Stimulated activated CD8-positive, alpha-beta memory T cell treated with anti-CD3 and anti-CD28 coated beads, Interleukin-4, amount 100 ng/mL, for 4 hours (primary cell): ENCODE measurements at regions not wholly inside any gene's neighbourhood (a gene's known extent, or its start where the extent isn't known, plus 50 kb on each side); places are given as distances from the start of the nearest gene placed in this dataset.

Experiments used
- DNase-seq, 2 donors: peaks; one replicate each; pipeline ENCODE4 v3.0.0-alpha.2; 2020; ENCODE audit warnings: low read depth in 2 of 2, low spot score in 1 of 2

DNA sequence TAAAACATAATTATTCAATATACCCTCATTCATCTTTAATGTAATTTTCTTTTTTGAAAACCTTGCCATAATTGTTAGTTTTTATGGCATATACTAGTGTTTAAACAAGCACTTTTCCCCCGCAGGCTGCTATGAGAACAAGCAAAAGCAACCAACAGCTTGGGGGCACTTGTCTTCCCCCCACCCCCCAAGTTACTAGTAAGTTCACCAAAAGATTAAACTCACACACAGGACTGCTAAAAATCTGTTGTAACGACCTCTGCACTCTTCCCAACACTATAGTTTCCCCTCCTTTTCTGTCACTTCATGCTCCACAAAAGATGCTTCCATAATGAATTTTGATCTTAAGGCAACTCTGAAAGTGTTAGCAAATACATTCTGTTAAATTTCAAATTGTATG, 474.9 kb upstream of the SOX5 start:
- DNase-seq = no peak

DNA sequence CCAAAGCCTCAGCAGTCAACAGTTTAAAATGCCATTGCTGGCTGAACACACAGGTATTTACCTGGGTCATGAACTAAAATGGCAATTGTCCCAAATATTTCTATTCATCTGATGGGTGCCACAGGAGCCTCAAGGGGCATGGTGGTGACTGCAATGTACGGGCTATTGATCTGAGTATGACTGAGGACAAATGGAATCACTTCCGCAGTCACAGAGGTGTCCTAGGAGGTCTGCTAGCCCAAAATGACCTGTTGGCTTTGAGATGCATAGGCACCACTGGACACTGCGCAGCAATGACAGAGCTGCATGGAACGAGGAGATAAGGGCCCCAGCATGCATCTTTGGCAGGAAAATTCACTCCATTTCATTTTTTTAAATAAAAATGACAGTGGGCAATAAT, 474.1 kb upstream of the SOX5 start:
- DNase-seq = no peak

DNA sequence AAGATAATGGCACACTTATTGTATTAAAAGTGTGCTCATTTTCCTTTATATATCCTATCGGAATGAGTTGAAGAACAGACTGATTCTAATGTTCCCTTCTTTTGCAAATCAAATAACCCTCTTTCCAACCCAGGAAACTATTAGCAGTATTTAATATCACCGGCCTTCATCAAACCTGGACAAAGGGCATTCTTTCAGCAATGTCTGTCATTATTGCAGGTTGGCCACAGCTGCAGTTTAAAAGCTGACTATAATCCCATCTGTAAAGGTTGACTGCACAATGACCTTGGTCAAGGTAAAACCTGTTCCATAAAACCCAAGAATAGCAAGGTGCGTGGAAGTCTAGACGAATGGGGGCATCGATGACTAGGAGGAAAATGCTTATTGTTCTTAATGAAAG, 472.3 kb upstream of the SOX5 start:
- no peak for DNase-seq

DNA sequence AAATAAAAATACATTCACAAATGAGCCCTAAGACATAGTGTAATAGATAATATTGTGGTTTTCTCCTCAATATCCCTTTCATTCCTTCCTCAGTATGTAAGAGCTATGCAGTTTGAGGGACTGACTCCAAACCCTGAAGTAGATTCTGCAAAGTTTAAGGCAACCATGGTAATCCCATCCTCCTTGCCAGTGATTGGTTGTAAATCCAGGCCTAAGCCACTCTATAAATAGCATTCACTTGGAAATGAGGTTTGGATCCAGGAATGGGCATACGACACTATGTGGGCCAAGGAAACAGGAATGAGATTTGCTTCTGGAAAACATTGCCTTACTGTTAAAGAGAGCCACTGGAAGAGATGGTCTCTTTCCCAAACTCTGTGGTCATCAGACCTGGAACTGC, 468.7 kb upstream of the SOX5 start:
- no peak for DNase-seq

DNA sequence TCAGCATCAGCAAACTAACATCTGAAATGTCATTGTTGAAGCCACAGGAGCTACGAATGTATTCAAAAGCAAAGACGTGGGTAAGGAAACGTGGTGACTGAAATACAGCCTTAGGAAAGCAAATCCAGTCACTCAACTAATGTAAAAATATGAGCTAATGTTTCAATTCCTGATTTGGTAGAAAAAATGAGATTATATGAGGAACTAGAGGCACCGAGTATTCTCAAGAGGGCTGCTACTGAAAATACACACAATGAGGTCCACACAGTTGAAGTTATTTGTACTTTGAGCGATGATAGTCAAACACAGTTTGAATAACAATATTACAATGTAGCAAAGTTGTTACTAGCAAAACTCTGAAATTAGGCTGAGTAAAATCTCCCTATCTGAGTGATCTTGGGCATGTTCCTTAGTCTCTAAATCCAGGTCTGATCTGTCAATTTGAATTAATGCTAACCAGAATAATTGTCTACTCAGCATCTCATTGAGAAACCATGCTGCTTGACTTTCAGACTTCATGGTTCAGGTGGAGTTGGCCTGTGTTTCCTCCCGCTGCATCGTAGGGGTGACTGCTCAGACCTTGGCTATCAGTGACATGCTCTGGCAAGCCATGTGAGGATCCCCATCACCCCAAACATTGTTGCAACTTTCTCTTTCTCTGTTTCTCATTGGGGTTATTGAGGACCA, 467.1 kb upstream of the SOX5 start:
- DNase-seq = no peak

DNA sequence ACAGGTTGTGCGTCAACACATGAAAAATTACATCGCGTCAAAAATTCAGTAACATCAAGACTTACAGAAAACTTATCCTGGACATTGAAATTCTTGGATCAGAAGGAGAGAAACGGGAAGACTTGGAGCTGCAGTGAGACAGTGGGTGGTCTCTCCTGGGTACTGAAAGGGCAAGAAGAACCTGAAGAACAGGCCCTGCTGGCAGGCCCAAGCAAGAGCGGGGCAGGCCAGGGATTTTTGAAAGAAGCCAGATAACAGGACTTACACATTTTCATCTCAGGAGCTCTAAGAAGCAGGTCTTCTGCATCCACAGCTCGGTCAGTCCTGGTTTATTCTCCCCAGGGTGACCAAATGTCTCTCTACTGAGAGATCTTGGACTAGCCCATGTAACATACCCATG, 466.5 kb upstream of the SOX5 start:
- DNase-seq = no peak

DNA sequence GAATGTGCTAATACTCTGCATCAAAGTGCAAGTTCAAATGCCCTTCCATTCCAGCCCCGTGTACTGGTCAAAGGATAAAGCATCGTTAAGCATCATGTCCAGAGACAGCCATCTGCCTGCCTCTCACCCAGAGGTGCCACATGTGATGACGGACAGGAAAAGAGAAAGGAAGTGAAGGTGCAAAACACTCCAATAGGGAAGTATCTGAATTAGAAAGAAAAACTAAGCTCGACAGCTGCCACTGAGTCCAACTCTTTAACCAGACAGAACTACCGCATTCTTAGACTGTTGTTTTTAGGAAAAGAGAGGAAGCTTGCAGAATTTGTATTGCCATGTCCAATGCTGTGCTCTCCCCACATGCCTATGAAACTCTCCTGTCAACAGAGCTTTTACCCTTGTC, 465.0 kb upstream of the SOX5 start:
- no peak for DNase-seq

DNA sequence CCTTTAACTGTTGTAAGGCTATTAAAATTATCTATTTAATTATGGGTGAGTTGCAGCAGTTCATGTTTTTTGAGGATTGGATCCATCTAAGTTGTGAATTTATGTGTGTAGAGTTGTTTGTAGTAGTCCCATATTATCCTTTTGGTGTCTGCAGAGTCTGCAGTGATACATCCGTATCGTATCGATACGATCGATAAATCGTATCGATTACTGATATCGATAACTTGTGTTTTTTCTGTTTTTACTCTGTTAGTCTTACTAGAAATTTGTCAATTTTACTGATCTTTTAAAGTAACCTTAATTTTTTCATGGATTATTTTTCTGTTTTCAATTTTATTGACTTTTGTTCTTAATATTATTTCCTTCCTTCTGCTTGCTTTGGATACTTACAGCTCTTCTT, 462.5 kb upstream of the SOX5 start:
- DNase-seq = no peak

DNA sequence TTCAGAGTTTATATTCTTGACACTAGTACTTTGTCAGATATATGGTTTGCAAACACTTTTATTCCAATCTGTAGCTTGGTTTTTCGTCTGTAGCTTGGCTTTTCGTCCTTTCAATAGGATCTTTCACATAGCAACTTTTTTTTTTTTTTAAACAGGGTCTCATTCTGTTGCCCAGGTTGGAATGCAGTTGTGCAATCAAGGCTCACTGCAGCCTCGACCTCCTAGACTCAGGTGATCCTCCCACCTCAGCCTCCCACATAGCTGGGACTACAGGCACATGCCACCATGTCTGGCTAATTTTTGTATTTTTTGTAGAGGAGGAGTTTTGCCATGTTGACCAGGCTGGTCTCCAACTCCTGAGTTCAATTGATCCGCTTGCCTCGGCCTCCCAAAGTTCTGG, 460.4 kb upstream of the SOX5 start:
- DNase-seq = no peak

DNA sequence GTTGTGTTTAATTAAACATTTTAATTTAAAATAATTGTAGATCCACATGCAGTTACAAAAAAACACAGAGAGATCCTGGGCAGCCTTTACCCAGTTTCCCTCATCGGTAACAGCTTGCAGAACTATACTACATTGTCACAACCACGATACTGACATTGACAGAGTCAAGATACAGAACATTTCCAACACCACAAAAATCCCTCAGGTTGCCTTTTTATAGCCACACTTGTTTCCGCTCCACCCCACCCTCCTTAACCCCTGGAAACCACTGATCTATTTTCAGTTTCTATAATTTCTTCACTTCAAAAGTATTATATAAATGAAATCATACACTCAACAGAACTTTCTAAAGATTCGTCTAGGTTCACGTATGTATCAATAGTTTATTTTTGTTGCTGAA, 458.8 kb upstream of the SOX5 start:
- no peak for DNase-seq

DNA sequence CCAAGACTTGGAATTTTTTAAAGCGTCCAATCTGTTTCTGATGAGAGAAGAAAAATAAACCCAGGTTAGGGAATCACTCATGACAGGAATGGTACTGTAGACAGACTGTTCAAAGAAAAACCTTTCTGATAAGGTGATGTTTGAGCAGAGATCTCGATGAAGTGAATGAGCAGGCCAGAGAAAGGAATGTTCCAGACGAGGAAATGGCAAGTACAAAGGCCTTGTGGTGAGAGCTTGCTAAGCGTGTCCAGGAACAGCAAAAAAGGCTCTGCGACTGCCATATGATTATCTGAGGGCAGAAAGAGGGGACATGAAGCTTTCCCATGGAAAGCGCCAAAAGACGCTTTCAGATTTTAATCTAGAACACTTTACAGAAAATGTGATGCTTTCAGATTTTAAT, 458.4 kb upstream of the SOX5 start:
- no peak for DNase-seq

DNA sequence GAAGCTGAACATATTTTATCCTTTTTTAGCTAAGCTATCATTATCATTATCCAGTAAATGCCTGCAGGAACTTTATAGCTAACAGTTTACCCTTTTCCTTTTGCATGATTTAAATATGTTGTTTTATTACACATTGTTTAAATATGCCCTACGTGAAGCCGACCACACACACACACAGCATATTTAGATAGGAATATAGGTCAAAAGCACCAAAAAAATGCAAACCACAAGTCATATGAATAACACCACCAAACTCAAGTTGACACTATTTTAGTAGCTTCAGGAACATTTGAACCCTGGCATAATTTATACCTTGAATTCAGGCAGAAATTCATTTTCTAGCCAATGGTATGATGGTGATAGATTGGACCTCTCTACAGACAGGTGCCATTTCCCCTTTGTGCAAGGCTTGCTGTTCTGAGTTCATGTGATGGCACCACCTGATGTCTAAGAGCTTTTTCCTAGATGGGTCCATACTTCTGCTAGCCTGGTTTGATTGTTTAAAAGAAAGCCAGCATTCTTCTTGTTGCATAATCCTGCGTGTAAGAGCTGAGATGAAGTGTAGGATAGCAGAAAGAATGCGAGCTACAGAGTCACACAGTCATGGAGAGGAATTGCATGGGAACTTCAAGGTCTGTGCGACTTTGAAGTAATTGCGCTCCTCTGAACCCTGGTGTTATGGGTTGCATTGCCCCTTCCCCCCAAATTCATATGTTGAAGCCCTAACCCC, 454.8 kb upstream of the SOX5 start:
- DNase-seq = no peak

DNA sequence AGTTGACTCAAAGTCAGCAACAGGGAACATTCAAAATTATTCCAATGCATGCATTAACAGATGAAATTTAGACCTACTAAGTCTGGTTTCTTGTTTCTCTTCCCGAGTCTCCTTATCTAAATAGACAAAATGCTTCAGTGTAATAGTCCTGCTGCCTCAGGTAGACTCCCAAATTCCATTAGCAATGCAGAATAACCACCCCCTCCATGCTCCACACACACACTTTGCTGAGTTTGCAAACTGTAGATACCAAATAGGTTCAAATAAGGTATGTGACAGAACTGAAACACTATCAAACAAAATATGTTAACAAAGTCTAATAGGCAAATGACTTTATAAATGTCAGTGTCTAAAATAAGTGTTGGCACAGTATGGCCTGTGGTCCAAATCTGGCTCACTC, 451.1 kb upstream of the SOX5 start:
- DNase-seq = no peak

DNA sequence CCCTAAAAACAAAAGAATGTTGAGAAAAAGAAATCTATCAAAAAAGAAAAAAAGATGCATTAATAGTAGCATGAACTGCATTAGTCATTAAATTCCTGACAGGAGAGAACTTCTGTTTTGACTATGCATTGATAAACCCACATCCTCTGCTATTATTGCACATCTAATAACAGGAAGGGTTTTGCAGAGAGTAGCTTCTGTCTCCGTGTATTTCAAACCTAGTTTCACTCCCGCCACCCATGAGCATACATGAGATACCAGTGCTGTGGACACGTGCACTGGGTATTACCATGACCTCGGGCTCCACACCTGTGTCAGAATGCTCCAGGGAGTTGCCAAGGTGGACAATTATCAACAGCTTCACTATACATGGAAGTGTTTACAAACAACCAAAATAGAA, 449.1 kb upstream of the SOX5 start:
- DNase-seq = no peak

DNA sequence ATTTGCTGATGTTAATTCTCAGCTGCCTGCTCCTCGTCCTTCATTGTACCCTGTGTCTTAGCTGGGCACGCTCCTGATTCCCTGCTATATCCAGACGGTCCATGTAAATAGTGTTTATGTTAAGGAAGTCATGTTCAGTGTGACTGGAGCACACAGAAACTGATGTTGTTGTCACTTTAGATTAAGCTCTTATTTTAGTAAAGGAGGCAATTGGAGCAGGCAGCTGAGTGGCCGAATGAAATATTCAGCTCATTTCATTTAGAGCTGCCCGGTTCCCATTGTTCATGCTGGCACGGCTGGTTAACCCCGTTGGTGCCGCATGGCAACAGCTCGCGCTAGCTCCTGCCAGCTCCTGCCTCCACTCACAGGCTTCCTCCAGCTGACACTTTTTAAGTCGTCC, 446.8 kb upstream of the SOX5 start:
- no peak for DNase-seq

DNA sequence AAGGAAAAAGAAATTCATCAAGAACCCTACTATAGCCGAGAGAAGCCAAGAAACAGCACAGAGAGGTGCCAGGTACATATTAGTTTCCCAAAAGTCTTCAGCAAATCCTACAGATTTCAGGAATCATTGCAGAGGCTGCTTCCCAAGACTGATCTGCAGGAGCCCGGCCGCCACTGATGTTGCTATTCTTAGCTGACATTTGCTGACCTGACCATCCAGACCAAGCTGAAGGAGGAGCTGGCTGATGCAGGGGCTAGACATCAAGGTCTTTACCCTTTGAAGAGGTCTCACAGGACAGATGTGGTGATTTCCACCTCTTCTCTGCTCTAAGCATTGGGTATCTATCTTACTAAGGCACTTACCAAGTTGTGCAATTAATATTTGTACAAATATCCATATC, 444.8 kb upstream of the SOX5 start:
- no peak for DNase-seq

DNA sequence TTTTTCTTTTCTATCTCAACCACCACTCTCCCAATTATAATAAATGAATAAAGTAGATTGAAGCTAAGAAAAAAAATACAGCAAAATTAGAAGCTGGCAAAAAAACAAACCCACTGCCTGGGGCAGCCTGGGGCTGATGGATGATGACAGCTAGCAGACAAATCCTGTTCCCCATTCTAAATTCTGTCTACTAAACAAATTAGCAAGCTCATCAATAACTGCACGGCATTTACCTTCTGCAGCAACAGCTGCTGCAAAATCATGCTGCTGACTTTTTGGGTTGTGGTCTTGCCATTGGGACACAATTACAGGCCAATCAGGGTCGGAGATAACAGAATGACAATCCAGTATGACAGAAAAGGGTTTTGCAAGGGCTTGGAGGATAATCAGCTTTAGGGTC, 443.6 kb upstream of the SOX5 start:
- DNase-seq = no peak

DNA sequence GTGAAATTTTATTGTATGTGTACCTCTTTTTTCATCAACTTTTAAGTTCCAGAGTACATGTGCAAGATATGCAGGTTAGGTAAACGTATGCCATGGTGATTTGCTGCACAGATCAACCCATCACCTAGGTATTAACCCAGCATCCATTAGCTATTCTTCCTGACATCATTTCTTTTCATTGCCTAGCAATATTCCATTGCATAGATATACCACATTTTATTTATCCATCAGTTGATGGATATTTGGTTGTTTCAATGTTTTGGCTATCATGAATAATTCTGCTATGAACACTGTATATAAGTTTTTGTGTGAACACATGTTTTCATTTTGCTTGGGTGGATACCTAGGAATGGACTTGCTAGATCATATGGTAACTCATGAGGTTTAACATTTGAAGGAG, 439.9 kb upstream of the SOX5 start:
- DNase-seq = no peak

DNA sequence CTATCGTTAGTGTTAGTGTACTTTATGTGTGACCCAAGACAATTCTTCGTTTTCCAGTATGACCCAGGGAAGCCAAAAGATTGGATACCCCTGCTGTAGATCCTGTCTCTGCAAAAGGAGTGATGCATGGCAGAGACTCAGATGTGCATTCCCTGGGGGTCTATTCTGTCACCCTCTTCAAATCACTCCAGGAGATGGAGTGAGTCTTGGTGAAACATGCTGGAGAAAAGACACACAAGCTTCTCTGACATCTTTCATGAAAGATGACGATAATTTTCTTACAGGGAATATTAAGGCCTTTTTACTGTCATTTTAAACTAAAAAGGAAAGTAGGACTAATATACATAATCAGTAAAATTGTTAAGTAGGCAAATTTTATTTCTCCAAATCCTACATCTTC, 437.9 kb upstream of the SOX5 start:
- no peak for DNase-seq

DNA sequence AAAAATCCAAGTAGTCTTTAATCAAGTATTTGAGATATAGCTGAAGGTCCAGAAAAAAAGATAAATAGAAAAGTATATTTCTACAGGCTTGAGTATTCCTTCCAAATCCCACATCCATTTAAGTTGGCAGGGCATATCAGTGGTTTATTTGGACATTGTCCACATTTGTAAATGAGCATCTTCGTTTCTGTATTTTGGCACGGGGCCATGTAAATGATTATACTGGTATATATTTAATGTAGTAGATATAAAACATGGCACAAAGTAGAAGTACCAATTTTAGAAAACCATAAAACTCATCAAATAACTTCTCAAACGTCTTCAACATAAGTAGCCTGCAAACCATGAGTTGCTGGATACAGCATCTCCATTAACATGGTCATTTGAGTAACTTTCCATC, 437.4 kb upstream of the SOX5 start:
- DNase-seq = no peak

DNA sequence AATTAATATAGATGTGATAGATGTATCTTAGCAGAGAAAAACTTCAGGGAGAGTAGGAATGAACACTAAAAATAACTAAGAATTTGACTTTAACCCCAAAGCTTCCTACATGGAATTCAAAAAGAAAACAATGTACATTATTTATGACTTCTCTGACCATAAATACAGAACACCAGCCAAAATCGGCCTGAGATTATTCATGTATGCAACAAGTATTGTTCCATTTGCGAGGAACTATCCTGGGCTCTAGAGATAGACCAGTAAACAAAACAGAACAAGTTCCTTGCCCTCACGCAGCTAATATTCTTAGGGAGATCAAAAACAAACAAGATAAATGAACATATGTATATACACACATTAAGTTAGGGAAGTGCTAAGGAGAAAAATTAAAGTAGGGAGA, 432.3 kb upstream of the SOX5 start:
- DNase-seq = no peak

DNA sequence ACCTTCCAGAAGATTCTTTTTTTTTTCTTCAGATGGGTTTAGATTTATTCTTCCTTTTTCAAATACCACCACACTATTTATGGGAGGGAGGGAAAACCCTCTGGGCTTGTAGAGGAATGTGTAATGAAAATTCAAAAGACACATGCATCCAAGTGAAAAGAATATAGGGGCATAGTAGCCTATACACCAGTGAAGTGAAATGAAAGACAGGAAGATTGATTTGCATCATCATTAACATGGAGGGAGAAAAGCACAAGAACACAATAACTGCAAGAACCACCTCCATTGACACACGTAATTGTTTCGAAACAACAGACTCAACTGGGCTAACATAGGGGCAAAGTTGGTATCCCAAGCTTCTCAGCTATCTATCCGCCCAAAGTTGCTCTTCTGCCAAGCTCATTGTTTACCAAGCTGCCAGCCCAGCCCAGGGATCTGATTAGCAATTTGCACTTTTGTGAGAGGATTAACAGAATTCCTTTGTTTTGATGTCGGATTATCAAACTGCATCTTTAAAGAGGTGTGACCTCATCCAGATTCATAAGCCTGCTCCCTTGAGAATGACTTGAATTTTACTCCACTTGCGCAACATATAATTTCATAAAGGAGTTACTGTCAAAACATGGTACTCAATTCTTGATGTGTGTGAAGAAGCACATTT, 430.5 kb upstream of the SOX5 start:
- DNase-seq = no peak

DNA sequence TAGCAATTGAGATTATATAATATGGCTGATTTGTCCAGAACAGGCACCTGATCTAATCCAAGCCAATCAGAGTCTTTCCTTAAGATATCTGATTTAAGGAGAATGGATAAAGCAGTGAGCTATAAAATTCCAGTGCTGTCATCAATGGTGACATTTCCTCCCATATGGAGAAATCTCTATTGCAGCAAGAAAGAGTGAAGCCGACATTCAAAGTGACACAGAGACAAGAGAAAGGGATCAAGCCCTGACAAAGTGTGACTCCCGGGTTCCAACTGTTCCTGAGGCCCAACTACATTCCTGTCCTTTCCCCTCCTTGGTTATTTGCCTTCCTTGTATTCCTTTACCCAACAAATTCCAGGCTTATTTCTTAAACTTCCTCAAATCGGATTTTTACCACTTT, 430.0 kb upstream of the SOX5 start:
- no peak for DNase-seq
